Natural killer cell treated with Interleukin-12 subunit alpha and Interleukin-12 subunit beta and Interleukin-15 and Interleukin-18, amount 100 ng/mL, for 72 hours (primary cell): ENCODE measurements at regions not wholly inside any gene's neighbourhood (a gene's known extent, or its start where the extent isn't known, plus 50 kb on each side); places are given as distances from the start of the nearest gene placed in this dataset.

ENCODE experiments used
- ATAC-seq, 2 donors: fragments of 150-1000 bp; cut with Tn5 transposase in 1 of 2; sonication (Bioruptor Pico), chemical (Tn5 transposase) in 1 of 2; 2 replicates each; pipeline ENCODE4 v1.10.0; 2021
- DNase-seq: peaks from one replicate; pipeline ENCODE4 v3.0.0; 2022; ENCODE audit warnings: low spot score
- H3K27ac Mint-ChIP-seq, 2 donors: 1 replicate in 1 of 2; 2 replicates in 1 of 2; pipeline ENCODE4 v1.8.0; 2022; ENCODE audit warnings: mixed read lengths in 2 of 2, mild to moderate bottlenecking in 1 of 2, moderate library complexity in 1 of 2
- H3K27me3 Mint-ChIP-seq, 2 donors: 1 replicate in 1 of 2; 2 replicates in 1 of 2; pipeline ENCODE4 v1.8.0; 2022; ENCODE audit warnings: mixed read lengths in 2 of 2
- H3K36me3 Mint-ChIP-seq: one replicate; pipeline ENCODE4 v1.8.0; 2022; ENCODE audit warnings: mixed read lengths
- H3K4me1 Mint-ChIP-seq, 2 donors: 1 replicate in 1 of 2; 2 replicates in 1 of 2; pipeline ENCODE4 v1.8.0; 2022; ENCODE audit warnings: low read depth in 2 of 2, mixed read lengths in 2 of 2, mild to moderate bottlenecking in 1 of 2
- H3K4me3 Mint-ChIP-seq: one replicate; pipeline ENCODE4 v1.8.0; 2022; ENCODE audit warnings: mixed read lengths
- H3K9me3 Mint-ChIP-seq: 2 replicates; pipeline ENCODE4 v1.8.0; 2022; ENCODE audit warnings: mixed read lengths

DNA sequence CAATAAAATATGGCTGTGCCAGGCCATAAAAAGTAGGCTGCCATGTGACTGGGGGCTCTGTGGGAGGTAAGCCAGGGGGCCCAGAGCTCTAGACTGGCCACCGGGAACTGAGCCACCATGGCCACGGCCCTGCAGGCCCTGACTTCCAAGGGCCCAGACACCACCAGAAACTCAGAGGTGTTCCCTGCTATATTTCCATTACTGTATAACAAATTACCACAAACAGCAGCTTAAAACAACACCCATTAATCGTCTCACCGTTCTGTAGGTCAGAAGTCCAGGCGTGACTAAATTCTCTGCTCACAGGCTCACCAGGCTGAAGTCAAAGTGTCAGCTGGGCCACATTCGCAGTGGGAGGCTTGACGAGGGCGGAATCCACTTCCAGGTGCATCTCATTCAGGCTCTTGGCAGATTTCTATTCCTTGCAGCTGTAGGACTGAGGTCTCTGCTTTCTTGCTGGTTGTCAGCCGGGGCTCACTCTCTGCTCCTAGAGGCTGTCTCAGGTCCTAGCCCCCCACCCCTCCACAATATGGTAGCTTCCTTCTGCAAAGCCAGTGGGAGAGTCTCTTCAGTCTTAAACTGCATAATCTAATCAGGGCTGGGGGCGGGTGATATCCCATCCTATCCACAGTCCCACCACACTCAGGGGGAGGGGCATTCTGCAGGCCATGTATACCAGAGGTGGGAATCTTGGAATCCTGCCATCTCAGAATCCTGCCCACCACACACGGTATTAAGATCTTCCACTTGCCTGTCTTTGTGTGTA, 125.4 kb downstream of the C5orf15 start:
- H3K27ac Mint-ChIP-seq: no peak overlapping the region
- no peak for DNase-seq

GRCh38 chr5:133841831-133842750, 126.3 kb downstream of the C5orf15 start:
- no peak overlapping the region for H3K4me3 Mint-ChIP-seq
- no peak for DNase-seq
- peaks cover 0 to 3% of the 10 kb centered on the region in 2 donors for H3K4me1 Mint-ChIP-seq
- ATAC-seq: peak in 1 of 2 donors; percentile 4
- no peaks in the 10 kb centered on the region for H3K9me3 Mint-ChIP-seq
- no peaks in the 10 kb centered on the region for H3K36me3 Mint-ChIP-seq
- H3K27ac Mint-ChIP-seq: no peak overlapping the region
- peaks cover 8 to 26% of the 10 kb centered on the region in 2 donors for H3K27me3 Mint-ChIP-seq

More for the DNA sequence above, 125.4 kb downstream of the C5orf15 start:
- Mint-ChIP-seq H3K27me3 (peaks cover 8 to 22% of the 10 kb centered on the region in 2 donors), H3K9me3 (no peaks in the 10 kb centered on the region), H3K4me3 (no peak overlapping the region), H3K36me3 (no peaks in the 10 kb centered on the region), H3K4me1 (peaks cover under 1 to 3% of the 10 kb centered on the region in 2 donors)
- ATAC-seq: no peak

DNA sequence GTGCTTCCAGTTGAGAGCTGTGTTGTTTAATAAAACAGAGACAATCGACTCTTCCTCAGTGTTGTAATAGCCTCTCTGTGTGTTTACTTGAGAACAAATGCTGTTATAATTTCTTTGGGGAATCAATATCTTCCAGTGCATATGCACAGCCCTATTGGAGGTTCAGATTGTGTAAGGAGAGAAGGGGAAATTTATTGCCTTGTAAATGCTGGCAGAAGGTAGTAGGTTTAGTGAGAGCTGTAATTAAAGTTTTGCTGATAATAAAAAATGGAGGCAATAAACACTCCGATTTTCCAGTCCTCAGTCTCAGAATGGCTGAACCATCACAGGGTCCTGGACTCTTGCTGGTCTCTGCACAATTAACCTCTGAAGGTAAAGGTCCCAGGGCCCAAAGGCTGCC, 128.3 kb downstream of the C5orf15 start:
- no peak for ATAC-seq
- Mint-ChIP-seq H3K4me1 (no peaks in the 10 kb centered on the region), H3K27ac (no peak overlapping the region), H3K27me3 (peaks cover 15 to 29% of the 10 kb centered on the region in 2 donors), H3K4me3 (no peak overlapping the region), H3K9me3 (no peaks in the 10 kb centered on the region), H3K36me3 (peaks cover 4% of the 10 kb centered on the region)
- no peak for DNase-seq

DNA sequence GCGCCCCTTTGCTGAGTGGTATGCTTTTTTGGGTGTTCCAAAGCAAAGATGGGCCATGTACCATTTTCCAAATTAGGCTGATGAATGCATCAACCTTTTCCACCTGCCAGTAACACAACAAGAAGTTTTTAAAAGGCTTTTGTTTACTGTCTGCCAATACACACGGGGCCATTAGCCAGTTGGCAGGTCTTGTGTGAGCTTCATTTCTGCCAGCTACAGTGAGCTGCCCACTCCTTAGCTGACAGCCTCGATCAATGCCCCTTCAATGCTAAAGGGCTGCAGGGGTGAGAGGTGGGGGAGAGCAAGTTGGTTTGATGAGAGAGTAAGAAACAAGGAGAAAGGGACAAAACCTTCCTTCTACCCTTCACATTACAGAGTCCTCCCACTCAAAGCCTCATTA, 128.7 kb downstream of the C5orf15 start:
- DNase-seq (no peak), ATAC-seq (no peak)
- H3K4me3 Mint-ChIP-seq: no peak overlapping the region
- peaks cover 15 to 29% of the 10 kb centered on the region in 2 donors for H3K27me3 Mint-ChIP-seq
- no peaks in the 10 kb centered on the region for H3K4me1 Mint-ChIP-seq
- no peaks in the 10 kb centered on the region for H3K9me3 Mint-ChIP-seq
- peaks cover 4% of the 10 kb centered on the region for H3K36me3 Mint-ChIP-seq
- H3K27ac Mint-ChIP-seq: no peak overlapping the region

GRCh38 chr5:133839090-133839489, 129.3 kb downstream of the C5orf15 start:
- ATAC-seq (no peak), DNase-seq (no peak)
- Mint-ChIP-seq H3K4me3 (no peak overlapping the region), H3K27ac (no peak overlapping the region), H3K27me3 (peaks cover 15 to 32% of the 10 kb centered on the region in 2 donors), H3K9me3 (no peaks in the 10 kb centered on the region), H3K36me3 (peaks cover 4% of the 10 kb centered on the region), H3K4me1 (no peaks in the 10 kb centered on the region)

- no peak overlapping the region for H3K27ac Mint-ChIP-seq
- no peaks in the 10 kb centered on the region for H3K9me3 Mint-ChIP-seq
- ATAC-seq (no peak), DNase-seq (no peak)
- H3K27me3 Mint-ChIP-seq: peaks cover 22 to 40% of the 10 kb centered on the region in 2 donors
- H3K4me1 Mint-ChIP-seq: no peaks in the 10 kb centered on the region
- peaks cover 4% of the 10 kb centered on the region for H3K36me3 Mint-ChIP-seq
- H3K4me3 Mint-ChIP-seq: no peak overlapping the region
Observed at GRCh38 chr5:133838286-133838685, 130.1 kb downstream of the C5orf15 start.

- ATAC-seq (no peak), DNase-seq (no peak)
- Mint-ChIP-seq H3K36me3 (peaks cover 3% of the 10 kb centered on the region), H3K4me1 (no peaks in the 10 kb centered on the region), H3K27ac (no peak overlapping the region), H3K4me3 (no peak overlapping the region), H3K27me3 (peaks cover 10 to 19% of the 10 kb centered on the region in 2 donors), H3K9me3 (no peaks in the 10 kb centered on the region)
Observed at GRCh38 chr5:133831491-133832224, 136.8 kb downstream of the C5orf15 start.

DNA sequence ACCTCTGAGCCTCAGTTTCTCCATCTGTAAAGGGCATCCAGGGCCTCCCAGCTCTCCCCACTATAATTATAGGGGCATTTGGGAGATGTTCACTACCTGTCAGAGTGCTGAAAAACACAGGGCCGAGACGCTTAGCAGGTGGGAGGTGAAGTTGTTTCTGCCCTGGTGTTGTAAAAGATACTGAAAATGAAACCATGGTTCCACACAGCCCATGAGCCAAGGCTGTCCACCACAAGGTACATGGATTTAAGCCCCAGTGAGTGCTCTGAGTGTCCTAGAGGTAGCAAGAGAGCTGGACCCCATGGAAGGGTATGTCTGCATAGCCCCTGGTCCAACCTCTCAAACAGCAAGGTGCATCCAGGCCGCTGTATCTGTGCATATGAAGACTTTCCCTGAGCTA, 137.5 kb downstream of the C5orf15 start:
- H3K4me1 Mint-ChIP-seq: peaks cover 0 to under 1% of the 10 kb centered on the region in 2 donors
- no peak for ATAC-seq

GRCh38 chr5:133830281-133830680, 138.1 kb downstream of the C5orf15 start:
- peak; percentile 32 to 53 for ATAC-seq
- Mint-ChIP-seq H3K4me1 (peaks cover 0 to 3% of the 10 kb centered on the region in 2 donors), H3K27me3 (peaks cover 7 to 14% of the 10 kb centered on the region in 2 donors), H3K4me3 (no peak overlapping the region), H3K9me3 (no peaks in the 10 kb centered on the region), H3K27ac (no peak overlapping the region), H3K36me3 (no peaks in the 10 kb centered on the region)
- no peak for DNase-seq

More for the DNA sequence above, 137.5 kb downstream of the C5orf15 start:
- no peaks in the 10 kb centered on the region for H3K36me3 Mint-ChIP-seq
- no peak for DNase-seq
- H3K27ac Mint-ChIP-seq: no peak overlapping the region
- peaks cover 7 to 14% of the 10 kb centered on the region in 2 donors for H3K27me3 Mint-ChIP-seq
- no peak overlapping the region for H3K4me3 Mint-ChIP-seq
- H3K9me3 Mint-ChIP-seq: no peaks in the 10 kb centered on the region

DNA sequence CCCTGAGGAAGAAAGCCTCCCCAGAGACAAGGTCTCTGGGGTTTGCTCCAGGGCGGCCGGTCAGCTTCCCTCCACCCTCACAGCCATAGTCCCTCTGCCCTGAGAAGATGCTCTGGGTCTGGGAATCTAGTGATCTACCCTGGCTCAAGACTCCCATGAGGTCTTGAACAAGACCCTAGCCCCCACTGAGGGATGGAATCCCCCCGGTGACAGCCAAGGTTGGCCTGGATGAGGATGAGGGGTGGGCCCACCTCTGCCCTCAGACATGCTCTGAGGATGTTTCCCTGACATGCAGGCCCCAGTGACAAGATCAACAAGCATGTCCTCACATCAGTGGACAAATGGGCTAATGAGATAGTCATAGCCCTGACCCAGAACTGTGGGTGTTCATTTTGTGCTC, 138.6 kb downstream of the C5orf15 start:
- H3K9me3 Mint-ChIP-seq: no peaks in the 10 kb centered on the region
- peaks cover 0 to 3% of the 10 kb centered on the region in 2 donors for H3K4me1 Mint-ChIP-seq
- peak in 1 of 2 donors; percentile 24 for ATAC-seq
- no peak overlapping the region for H3K4me3 Mint-ChIP-seq
- no peak for DNase-seq
- H3K36me3 Mint-ChIP-seq: no peaks in the 10 kb centered on the region
- peaks cover 7 to 14% of the 10 kb centered on the region in 2 donors for H3K27me3 Mint-ChIP-seq
- H3K27ac Mint-ChIP-seq: no peak overlapping the region

DNA sequence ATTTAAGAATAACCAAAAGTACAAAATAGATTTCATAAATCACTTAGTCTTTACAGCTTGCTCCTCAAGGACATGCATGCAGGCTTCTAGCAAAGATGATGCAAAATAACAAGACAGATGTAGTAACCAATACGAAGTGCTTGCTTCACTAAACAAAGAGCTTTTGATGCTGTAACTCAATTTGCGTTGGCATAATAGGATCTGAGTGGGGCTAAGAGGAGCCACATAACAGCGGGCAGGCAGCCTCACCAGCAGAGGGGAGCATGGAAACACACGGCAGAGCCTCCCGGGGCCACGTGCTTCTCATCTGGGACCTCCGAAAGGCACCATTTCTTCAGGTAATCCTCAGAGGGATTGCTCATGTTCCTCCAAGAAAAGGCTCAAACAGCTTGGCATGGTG, 139.7 kb downstream of the C5orf15 start:
- Mint-ChIP-seq H3K4me3 (no peak overlapping the region), H3K4me1 (peaks cover 0 to 5% of the 10 kb centered on the region in 2 donors), H3K27me3 (peaks cover 2 to 7% of the 10 kb centered on the region in 2 donors), H3K9me3 (no peaks in the 10 kb centered on the region), H3K36me3 (no peaks in the 10 kb centered on the region), H3K27ac (no peak overlapping the region)
- no peak for ATAC-seq
- no peak for DNase-seq

GRCh38 chr5:133827830-133828229, 140.6 kb downstream of the C5orf15 start:
- no peak for DNase-seq
- H3K9me3 Mint-ChIP-seq: no peaks in the 10 kb centered on the region
- H3K4me3 Mint-ChIP-seq: no peak overlapping the region
- no peak for ATAC-seq
- H3K36me3 Mint-ChIP-seq: no peaks in the 10 kb centered on the region
- peaks cover 0 to 5% of the 10 kb centered on the region in 2 donors for H3K4me1 Mint-ChIP-seq
- H3K27me3 Mint-ChIP-seq: peaks cover 1 to 3% of the 10 kb centered on the region in 2 donors
- no peak overlapping the region for H3K27ac Mint-ChIP-seq

DNA sequence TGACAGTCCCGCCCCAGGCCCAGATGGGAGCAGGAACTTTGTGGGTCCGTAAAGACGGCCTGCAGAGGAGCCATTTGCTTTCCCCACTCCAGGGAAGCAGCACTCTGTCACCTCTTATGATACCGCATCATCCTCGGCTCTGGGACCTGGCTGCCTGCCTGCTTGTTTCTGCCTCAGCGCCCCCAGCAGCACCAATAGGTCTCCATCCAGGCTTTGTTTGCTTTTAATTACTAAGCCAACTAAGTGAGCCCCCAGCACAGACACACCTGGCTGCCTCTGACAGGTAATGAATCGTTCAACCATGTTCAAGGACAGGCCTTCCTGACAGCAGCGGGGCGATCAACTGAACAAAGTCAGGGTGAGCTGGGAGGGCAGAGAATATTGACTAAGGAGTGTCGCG, 141.4 kb downstream of the C5orf15 start:
- DNase-seq (no peak), ATAC-seq (no peak)
- H3K9me3 Mint-ChIP-seq: no peaks in the 10 kb centered on the region
- peaks cover 0 to 5% of the 10 kb centered on the region in 2 donors for H3K4me1 Mint-ChIP-seq
- no peak overlapping the region for H3K27ac Mint-ChIP-seq
- no peaks in the 10 kb centered on the region for H3K36me3 Mint-ChIP-seq
- H3K4me3 Mint-ChIP-seq: no peak overlapping the region
- H3K27me3 Mint-ChIP-seq: peaks cover 8 to 11% of the 10 kb centered on the region in 2 donors
